DOHH2 (cell line): ENCODE measurements at regions not wholly inside any gene's neighbourhood (a gene's known extent, or its start where the extent isn't known, plus 50 kb on each side); places are given as distances from the start of the nearest gene placed in this dataset.

Experiments used
- EZH2phosphoT487 ChIP-seq: fragments of 200-600 bp; sonication (generic); IDR thresholded peaks from 2 replicates; pipeline ENCODE4 v1.6.1; 2017; ENCODE audit warnings: borderline replicate concordance, mild to moderate bottlenecking, antibody characterized with exemption, low read length, moderate library complexity, mixed read lengths
- TF ChIP-seq, protein P1 (sequence below): fragments of 200-600 bp; sonication (generic); IDR thresholded peaks from one replicate; pipeline ENCODE4 v1.5.1; 2014; ENCODE audit warnings: antibody characterized with exemption, mild to moderate bottlenecking, low read depth, low read length; ENCODE audit not compliant: poor library complexity, severe bottlenecking

DNA sequence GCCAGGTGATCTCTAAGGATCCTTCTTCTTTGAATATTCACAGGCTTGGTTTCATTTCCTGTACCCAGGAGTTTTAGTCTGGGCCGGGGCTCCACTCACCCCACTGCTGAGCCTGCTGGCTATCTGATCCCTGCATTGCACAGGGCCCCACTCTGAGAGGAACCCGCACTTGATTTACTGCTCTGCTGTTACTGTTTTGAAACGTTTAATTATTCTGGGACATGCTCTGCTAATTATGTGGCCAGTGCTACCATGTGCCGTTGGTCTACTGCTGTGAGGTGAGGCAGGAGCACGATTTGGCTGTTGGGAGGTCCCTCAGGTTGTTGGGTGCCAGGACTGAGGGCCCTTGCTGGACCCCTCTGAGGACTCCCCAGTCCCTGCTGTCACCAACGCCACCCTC, 108.7 kb upstream of the SIRPA start:
- TF ChIP-seq, protein P1, sequence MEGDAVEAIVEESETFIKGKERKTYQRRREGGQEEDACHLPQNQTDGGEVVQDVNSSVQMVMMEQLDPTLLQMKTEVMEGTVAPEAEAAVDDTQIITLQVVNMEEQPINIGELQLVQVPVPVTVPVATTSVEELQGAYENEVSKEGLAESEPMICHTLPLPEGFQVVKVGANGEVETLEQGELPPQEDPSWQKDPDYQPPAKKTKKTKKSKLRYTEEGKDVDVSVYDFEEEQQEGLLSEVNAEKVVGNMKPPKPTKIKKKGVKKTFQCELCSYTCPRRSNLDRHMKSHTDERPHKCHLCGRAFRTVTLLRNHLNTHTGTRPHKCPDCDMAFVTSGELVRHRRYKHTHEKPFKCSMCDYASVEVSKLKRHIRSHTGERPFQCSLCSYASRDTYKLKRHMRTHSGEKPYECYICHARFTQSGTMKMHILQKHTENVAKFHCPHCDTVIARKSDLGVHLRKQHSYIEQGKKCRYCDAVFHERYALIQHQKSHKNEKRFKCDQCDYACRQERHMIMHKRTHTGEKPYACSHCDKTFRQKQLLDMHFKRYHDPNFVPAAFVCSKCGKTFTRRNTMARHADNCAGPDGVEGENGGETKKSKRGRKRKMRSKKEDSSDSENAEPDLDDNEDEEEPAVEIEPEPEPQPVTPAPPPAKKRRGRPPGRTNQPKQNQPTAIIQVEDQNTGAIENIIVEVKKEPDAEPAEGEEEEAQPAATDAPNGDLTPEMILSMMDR, result no peak
- TF ChIP-seq EZH2phosphoT487, result no peak
